ENCODE measurements at regions not wholly inside any gene's neighbourhood (a gene's known extent, or its start where the extent isn't known, plus 50 kb on each side); places are given as distances from the start of the nearest gene placed in this dataset.
A peak's percentile ranks its signal among the peaks of the same experiment; 100 is the strongest.

DNA sequence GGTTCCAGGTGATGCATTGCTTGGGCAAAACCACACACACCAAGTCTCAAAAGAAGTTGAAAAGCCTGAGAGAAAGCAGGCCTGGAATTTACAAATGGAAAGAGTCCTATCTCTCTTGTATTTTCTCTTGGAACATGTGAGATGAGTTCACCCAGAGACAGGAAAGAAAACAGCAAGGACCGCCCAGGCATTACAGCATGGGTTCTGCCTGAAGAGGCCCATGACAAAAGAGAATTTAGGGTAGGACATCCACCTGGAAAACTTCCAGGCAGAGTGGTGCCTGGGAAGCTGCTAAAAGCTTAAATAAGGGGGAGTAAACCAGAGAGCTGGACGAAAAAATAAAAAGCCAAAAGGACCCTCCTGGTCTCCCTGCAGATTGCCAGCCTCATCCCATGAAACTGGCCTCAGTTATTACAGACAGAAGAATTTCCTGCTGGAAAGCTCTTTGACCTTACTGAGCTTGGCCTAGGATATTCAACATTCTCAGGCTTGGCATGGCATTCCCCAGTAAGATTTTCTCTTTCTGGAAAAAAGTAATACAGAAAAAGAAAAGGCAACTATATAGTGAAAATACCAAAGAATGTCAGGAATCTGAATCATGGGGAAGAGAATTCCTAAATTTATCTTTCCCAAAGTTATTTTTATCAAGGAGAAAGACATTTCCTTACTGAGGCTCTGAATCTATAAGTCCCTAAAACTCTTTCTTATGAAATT, 121.3 kb upstream of the NUDT4 start:
- ATAC-seq, result no peak

DNA sequence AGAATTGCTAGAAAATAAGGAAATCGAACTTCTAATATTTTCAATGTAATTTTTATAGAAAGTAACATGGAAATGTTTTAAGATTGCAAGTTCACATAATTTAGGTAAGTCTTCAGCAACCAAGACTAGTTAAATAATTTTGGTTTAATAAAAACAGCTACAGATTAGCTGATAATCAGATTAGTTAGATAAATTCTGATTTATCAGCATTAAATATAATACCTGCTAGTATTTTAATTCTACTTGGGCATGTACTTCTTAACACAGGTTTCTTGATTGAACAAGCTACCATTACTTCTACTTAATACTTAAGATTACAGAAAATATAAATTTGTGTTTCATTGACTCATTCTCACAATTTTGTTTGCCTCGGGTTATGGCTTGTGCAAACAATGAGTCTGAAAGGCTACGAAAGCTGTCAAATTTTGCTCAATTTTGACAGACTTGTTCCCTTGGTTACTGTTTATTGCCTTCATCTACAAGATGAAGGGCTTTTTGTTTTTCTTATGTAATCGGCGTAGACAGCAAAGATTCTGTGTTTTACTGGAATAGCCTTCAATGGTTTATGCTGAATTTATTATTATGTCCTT, 116.1 kb upstream of the NUDT4 start:
- ATAC-seq, result no peak

DNA sequence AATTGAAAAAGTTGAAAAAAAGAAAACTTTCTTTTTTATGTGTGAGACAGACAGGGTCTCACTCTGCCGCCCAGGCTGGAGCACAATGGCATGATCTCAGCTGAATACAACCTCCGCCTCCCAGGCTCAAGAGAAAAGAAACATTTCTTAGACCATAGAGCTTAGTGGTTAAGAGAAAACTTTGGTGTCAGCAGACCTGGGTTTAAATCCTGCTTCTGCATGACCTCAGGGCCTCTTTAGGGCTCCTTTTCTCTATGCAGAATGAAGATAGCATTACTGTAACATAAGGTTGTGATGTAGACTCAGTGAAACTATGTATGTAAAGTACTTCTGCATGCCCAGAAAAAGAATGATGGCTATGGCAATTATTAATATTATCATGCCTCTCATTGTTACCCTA, 104.7 kb upstream of the NUDT4 start:
- no peak for ATAC-seq

DNA sequence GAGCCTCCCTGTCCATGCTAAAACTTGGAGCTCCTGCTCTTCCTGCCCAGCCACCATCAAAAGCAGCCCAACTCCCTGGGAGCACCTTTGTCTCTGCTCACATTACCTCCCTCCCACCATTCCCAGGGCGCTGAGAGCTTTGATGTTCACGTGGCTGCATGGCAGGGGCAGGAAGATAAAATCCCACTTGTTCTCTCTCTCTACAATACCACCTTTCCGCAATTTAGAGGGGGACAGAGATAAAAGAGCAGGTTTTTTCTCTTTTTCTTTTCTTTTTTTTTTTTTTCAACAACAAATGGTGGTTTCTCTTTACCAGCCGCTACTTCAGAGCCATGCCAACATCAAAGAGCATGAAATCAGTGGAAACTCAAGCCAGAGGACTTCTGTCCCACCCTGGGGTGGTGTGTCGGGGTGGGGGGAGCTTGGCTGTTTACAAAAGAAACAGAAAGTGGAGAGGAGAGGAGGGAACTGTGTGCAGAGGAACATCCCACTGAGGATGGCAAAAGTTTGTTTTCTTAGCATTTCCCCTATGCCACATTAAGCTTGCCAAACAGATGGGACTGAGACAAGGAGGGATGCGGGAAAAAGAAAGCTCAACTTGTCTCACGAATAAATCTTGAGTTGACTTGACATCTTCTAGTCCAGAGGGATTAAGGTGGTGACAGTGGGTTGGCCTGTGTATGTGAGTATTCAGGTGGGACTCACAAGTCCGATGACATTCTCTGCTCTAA, 103.7 kb upstream of the NUDT4 start:
- no peak for ATAC-seq

DNA sequence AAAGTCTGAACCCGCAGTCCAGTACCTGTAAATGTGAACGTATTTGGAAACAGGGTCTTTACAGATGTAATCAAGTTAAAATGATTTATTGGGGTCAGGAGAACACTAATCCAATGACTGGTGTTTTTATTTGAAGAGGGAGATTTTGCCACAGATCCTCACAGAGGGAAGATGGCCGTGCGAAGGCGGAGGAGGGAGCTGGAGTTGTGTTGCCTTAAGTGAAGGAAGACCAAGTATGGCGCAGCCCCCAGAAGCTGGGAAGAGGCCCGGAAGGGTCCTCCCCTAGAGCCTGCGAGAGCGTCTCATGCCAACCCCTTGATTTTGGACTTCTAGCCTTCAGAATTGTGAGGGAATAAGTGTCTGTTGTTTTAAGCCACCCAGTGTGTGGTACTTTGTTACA, 102.8 kb upstream of the NUDT4 start:
- ATAC-seq, result no peak

DNA sequence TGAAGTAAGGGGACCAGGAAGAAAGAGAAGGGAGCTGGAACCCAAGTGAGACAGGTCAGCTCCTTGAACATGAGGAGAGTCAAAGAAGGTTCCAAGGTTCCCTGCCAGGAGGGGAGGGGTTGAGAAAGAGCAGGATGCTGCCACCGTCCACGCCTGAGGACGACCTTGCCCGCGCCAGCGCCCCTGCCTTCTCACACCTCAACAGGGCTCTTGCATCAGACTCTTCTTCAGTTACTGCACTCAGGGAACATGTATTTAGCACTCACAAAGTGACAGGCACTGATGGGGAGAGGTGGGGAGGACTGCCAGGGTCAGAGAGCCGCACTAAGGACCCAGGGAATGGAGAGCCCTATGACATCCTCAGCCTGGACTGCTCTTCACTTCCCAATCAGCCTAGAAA, 102.1 kb upstream of the NUDT4 start:
- no peak for ATAC-seq

DNA sequence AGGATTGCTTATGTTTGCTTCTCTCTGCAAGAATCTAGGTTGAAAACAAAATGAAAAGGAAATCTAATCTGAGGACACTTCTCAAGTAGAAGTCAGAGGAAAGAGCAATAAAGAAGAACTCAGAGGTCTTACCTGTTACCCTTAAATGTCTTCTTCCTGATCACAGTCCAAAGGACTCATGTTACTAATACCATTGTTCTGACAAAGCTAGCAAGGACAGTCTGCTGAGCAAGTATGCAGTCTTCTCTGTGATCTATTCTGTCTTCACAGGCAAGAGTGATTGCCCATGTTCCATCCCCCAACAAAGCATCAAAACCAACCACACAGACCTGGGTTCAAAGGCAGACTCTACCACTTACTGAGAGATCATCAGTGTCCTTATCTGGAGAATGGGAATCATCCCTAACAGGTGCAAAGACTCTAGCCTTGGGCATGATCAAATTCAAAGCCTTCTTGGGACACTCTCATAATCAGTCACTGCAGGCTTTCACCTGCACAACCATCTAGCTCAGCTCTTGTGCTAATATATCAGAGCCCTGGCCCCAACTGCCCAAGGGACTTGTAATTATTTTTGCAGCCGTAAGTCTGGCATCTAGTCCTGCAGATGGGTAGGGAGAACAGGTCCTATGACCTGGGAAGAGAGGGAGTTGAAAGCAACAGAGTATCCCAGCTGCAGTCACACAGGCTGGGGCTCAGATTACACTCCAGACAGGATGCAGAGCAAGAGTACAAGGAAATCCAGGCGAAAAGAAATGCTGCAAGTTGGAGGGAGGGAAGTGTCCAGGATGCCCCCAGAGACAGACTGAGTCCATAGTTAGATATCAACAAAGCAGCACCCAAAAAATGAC, 97.9 kb upstream of the NUDT4 start:
- ATAC-seq, result no peak

DNA sequence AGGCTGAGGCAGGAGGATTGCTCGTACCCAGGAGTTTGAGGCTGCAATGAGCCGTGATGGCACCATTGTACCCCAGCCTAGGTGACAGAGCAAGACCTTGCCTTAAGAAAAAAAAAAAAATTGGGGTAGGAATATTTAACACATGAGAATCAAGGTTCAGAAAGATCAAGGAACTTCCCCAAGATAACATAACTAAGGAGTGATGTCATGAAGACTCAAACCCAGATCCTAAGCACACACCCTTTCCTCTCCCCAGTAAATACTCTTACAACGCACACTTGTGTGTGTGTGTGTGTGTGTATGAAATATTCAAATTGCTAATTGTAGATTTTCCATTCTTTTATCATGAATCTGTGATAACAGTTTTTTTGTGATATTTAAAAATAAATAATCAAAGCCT, 90.6 kb upstream of the NUDT4 start:
- no peak for ATAC-seq

DNA sequence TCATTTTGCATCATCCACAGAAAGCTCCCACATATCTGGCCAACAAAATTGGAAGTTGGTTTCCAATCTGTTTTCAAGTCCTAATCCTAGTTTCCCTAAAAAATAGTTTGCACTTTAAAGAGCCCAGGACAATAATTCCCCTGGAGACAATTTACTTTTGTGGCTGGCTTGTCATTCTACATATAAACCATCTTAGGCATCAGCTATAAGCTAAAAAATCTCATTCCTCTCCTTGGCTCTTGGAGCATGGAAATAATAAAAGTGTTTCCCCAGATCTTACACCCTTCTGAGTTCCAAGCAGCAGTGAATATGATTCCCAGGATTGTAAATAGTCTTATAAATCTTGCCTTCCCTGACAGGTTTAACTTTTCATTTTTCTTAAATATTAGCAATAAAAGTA, 89.1 kb upstream of the NUDT4 start:
- no peak for ATAC-seq

DNA sequence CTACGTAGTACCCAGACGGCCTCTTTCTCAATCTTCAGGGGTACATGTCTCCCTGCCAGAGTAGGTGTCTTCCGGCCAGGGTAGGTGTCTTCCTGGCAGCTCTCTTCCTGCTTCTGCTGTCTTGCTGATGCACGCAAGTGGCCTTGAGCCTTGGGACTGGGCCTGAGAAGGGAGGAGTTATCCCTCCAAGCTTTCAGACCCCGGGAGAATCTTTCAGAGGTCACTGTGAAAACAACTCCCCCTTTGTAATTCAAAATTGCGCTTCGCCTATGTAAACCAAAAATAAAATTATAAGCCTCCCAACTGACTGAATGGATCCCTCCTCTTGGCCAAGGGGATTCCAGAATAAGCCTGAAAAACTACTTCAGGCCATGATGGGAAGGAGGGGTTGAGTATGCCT, 87.3 kb upstream of the NUDT4 start:
- ATAC-seq, result no peak

DNA sequence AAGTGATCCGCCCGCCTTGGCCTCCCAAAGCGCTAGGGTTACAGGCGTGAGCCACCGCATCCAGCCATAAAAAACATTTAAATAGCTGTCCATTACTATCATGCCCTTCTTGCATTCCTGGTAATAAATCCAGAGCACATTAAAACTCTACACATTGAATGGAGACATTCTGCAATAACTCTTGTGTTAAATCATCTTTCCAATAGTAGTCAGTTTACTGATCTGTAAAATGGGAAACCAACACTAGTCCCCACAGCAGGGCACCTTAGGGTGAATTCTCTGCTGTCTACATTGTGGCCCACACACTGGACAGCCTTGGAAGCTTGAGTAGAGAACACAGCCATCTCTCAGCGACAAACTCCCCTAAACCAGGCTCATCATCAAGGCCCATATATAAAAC, 85.5 kb upstream of the NUDT4 start:
- ATAC-seq, result no peak

DNA sequence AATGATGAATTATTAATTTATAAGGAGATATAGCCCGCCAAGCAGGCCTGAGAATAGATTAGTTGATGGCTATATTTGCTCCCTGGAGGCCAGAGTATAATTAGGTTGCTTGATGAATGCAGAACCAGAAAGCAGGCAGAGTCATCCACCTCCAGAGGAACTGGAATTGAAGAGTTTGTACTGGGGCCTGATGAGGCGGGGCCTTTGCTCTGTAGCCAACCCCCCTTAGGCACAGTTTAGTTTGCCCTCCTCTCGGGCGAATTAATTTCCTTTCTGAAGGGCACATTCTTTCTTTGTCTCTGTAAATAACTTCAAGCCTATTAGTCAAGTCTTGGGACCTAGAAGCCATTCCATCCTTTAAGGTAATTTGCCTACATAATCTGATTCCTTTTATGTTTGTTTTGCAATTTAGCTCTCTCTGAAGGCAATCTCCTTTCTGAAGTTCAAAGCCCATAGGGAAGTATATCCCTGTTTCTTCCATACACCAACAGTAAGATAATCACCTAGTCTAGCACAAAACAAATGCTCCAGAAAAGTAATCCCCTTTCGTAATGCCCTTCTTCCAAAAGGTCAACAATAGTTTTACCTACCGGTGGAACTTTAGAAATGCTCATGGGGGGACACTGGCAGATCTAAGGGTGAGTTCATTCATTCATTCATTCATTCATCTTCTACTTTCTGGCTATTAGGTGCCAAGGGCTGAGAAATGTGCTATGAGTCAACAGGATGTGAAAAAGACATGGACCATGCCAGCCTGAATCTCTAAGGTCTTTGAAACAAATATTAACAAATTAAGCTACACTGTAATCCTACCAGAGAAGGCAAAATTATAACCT, 84.8 kb upstream of the NUDT4 start:
- no peak for ATAC-seq

DNA sequence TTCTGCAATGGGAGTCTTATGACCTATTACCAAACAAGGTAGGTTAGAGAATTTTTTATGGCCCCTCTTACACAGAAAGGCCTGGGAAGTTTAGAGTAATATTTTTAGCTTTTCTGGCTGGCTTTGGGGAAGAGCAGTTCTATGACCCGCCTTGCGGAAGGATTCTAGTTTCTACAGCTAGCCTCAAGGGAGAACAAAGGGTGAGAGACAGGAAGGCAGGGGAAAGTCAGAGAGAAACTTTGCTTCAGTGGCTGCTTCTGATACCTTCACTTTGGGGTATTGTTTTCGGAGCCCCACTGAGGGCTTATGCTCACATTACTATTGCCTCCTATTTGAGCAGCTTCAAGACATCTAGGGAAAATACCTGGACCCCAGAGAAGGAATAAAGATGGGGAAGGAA, 80.7 kb upstream of the NUDT4 start:
- ATAC-seq, result peak in 1 of 2 donors; percentile 7

DNA sequence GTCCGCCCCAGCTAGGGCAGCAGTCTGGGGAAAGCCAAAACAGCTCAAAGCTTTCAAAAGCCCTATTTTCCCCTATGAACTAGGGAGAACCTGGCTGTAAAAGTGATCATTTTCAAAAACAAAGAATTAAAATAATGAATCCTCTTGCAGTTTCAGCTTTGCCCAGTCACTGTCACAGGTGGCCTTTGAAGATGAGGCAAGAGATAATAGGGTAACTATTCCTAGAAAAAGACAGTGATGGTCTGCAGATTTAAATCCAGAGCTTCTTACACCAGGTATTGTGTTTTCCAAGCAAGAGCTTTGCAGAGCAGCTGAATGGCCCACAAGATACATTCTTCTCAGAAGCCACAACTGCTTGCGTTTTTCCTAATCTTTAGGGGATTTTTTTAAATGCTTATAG, 80.2 kb upstream of the NUDT4 start:
- no peak for ATAC-seq

DNA sequence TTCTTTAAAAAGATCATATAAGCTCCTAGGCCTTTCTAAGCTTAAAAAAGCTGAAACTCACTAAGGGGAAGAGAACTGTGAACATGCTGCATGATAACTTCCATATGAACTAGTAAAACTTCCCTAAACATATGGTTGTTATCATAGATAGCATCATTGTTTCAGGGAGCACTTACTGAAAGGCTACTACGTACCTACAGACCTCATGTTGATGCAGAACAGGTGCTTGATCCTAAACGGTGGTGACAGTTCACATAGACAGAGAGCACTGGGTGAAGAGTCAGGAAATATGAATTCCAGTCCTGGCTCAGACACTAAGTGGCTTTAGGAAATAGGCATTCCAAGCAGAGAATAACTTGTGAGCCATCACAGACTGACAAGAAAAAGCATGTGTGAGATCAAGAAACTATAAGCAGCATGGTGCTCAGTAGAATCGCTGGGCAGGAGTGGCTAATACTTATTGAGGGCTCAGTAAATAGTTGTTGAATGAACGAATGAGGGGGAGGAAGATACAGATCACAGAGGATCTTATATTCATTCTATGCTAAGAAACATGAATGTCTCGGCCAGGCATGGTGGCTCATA, 78.4 kb upstream of the NUDT4 start:
- ATAC-seq, result no peak

DNA sequence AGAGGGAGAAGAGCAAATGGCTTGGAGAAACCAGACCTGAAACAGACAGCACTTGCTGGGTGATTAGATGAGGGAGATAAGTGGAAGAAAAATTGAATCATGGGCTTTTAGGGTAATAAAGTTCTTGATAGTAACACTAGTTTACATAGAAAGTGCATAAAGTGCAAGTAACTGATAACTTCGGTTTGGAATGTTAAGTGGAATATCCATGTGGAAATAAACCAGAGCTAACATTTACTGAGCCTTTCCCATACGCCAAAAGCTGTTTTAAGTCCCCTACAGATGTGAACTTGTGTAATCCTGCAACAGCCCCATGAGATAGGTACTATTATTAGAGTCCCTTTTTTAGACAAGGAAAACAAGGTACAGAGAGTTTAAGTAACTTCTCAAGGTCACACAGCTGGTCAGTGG, 77.1 kb upstream of the NUDT4 start:
- no peak for ATAC-seq

DNA sequence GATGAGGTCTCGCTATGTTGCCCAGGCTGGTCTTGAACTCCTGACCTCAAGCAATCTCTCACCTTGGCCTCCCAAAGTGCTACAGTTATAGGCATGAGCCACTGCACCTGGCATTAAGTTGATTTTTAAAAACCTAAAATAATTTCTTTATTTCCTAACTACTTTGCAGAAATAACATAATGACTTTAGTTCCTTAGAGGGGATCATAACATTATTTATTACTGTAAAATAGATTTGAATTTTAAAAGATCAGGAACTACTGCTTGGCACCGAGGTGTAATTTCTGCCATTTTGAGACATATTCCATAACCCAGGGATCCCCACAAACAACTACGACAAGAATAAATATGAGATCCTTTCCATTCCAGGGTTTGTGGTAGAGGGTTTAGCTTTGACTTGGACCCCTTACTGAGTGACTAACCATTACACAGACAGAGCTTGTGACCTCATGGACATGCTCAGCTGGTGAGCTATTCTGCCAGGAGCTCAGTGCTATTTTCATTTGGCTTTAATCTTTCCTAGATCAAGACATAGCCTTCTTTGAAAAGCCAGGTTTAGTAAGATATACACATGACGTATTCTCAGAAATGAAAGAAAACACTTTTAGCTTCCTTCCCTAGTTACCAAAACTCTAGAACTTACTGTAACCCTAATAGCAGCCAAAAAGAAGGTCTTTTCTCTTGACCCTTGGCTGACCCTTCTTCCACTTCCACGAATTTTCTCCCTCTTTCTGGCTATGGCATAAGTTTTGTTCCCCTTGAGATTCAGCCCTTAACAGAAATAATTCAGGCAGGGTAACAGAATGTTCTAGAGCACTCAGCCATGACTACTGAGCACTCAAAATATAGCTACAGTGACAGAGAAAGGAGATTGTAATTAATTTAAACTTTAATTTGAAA, 75.1 kb upstream of the NUDT4 start:
- no peak for ATAC-seq

DNA sequence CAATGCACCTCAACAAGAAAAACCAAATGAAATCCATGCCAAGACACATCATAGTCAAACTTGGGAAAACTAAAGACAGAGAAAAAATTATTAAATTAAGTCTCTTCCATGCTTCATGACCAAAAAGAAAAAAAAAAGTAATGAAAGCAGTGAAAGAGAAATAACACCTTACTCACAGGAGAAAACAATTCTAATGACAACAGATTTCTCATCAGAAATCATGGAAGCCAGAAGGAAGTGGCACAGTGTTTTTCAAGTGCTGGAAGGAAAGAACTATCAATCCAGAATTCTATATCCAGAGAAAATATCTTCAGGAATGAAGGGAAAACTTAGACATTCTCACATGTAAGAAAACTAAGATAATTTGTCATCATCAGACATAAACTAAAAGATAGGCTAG, 71.1 kb upstream of the NUDT4 start:
- ATAC-seq, result no peak

DNA sequence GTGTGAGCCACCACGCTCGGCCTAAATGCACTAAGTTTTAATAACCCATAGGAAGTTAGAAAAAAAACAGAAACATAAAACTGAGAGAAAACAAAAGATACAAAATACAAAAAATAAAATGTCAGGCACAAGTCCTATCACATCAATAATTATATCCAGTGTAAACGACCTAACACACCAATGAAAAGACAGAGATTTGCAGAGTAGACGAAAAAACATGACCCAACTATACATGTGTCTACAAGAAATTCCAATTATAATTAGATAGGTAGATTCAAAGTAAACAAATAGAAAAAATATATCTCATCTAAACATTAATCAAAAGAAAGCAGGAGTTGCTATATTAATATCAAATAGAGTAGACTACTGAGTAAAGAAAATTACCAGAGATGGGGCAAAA, 69.4 kb upstream of the NUDT4 start:
- ATAC-seq, result no peak

DNA sequence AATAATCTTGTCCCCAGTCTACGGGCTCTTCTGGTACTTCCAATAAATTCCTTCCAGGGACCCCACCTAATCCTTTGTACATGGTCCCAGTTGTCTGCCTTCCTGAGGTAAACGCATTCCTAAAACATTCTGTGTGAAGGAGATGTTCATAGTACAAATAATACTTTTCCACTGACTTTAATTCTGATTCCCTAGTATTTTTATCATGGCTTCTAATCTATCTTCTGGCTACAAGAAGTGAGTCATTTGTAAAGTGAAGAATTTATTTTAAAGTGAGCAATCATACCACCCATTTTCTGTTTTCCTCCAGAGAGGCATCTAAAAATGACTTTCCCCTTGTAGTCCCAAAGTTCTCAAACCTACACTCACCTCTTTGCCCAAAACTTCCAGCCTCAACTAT, 65.9 kb upstream of the NUDT4 start:
- no peak for ATAC-seq

DNA sequence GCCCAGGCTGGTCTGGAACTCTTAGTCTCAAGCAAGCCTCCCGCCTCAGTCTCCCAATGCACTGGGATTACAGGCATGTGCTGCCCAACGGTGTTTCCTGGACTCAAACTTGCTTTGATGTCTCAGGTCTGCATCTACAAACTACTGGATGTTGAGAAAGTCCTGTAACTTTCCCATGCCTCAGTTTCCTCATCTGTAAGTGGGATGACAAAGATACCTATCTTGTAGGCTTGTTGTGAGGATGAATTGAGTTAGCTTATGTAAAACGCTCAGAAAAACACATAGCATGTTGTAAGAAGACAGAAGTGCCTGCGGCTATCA, 63.6 kb upstream of the NUDT4 start:
- no peak for ATAC-seq

Data from activated CD4-positive, CD25-positive, alpha-beta regulatory T cell treated with anti-CD3 and anti-CD28 coated beads, Interleukin-2, amount 50 U/mL, for 24 hours (primary cell).